B cell (primary cell): ENCODE measurements at regions not wholly inside any gene's neighbourhood (a gene's known extent, or its start where the extent isn't known, plus 50 kb on each side); places are given as distances from the start of the nearest gene placed in this dataset.
A peak's percentile ranks its signal among the peaks of the same experiment; 100 is the strongest.

Experiments
- ATAC-seq: fragments of 200-7000 bp; cut with Tn5 transposase; one replicate; pipeline ENCODE4 v1.10.0; 2021; ENCODE audit warnings: low read depth, mild to moderate bottlenecking, moderate number of reproducible peaks, moderate library complexity
- CTCF ChIA-PET: fragments of 350-600 bp; sonication (Branson Sonifier 250); formaldehyde crosslinking; loops from one replicate; lab custom pipeline; 2021; ENCODE audit warnings: antibody characterized with exemption, inconsistent platforms; lab: Charles Lee
- POLR2A ChIA-PET: fragments of 350-600 bp; sonication (Branson Sonifier 250); formaldehyde crosslinking; loops from one replicate; lab custom pipeline; 2021; ENCODE audit warnings: antibody characterized with exemption; lab: Charles Lee
- DNase-seq: peaks from one replicate; pipeline ENCODE4 v3.0.0; 2013
- H2AFZ ChIP-seq: 2 replicates; pipeline ENCODE4 v1.6.1; 2012; ENCODE audit warnings: mild to moderate bottlenecking, low read depth, low read length; ENCODE audit not compliant: insufficient read depth, poor library complexity, severe bottlenecking
- H3K27ac ChIP-seq, 2 donors: 1 replicate in 1 of 2; 2 replicates in 1 of 2; pipeline ENCODE4 v1.5.1; 2012 to 2013; ENCODE audit warnings: low read length in 2 of 2, mild to moderate bottlenecking in 2 of 2, moderate library complexity in 1 of 2
- H3K27me3 ChIP-seq, 4 experiments: fragments of 200-600 bp in 1 of 4; sonication (generic) in 1 of 4; replicated peaks in 1 of 4; 1 replicate in 2 of 4; 2 replicates in 2 of 4; pipeline versions ENCODE4 v1.6.1 to v1.7.0; 2013 to 2016; ENCODE audit warnings: low read length in 3 of 4, mild to moderate bottlenecking in 2 of 4, mixed read lengths in 1 of 4, moderate library complexity in 1 of 4; ENCODE audit not compliant: insufficient read depth in 4 of 4, control insufficient read depth in 3 of 4; ENCODE audit errors: control extremely low read depth in 1 of 4
- H3K36me3 ChIP-seq, 2 experiments: replicated peaks in 1 of 2; 1 replicate in 1 of 2; 2 replicates in 1 of 2; pipeline versions ENCODE4 v1.6.1 to v1.7.1; 2013; ENCODE audit warnings: low read length in 1 of 2; ENCODE audit not compliant: insufficient read depth in 2 of 2, control insufficient read depth in 1 of 2; ENCODE audit errors: control extremely low read depth in 1 of 2, extremely low read depth in 1 of 2
- H3K4me1 ChIP-seq, 2 donors: fragments of 200-600 bp in 1 of 2; sonication (generic) in 1 of 2; 1 replicate in 1 of 2; 2 replicates in 1 of 2; pipeline versions ENCODE4 v1.5.1 to v1.6.1; 2013 to 2017; ENCODE audit warnings: low read length in 2 of 2; ENCODE audit not compliant: control insufficient read depth in 2 of 2, insufficient read depth in 2 of 2
- H3K4me2 ChIP-seq: replicated peaks from 2 replicates; pipeline ENCODE3; 2012; ENCODE audit warnings: mild to moderate bottlenecking, low read depth, low read length; ENCODE audit not compliant: poor library complexity, severe bottlenecking
- H3K4me3 ChIP-seq, 5 experiments: fragments of 200-600 bp in 1 of 5; sonication (generic) in 1 of 5; 1 replicate in 3 of 5; 2 replicates in 2 of 5; pipeline versions ENCODE4 v1.5.1 to v1.7.0; 2011 to 2016; ENCODE audit warnings: low read length in 4 of 5, mild to moderate bottlenecking in 4 of 5, low read depth in 2 of 5, control low read depth in 1 of 5, moderate library complexity in 1 of 5; ENCODE audit not compliant: insufficient read depth in 1 of 5; ENCODE audit errors: control extremely low read depth in 1 of 5, extremely low read depth in 1 of 5
- H3K79me2 ChIP-seq: fragments of 200-600 bp; sonication (generic); one replicate; pipeline ENCODE4 v1.6.0; 2016; ENCODE audit warnings: low read length; ENCODE audit not compliant: control insufficient read depth, insufficient read depth
- H3K9ac ChIP-seq: fragments of 200-600 bp; sonication (generic); 2 replicates; pipeline ENCODE4 v1.6.1; 2017; ENCODE audit warnings: mild to moderate bottlenecking, low read length, moderate library complexity
- H3K9me3 ChIP-seq, 3 donors: one replicate each; pipeline versions ENCODE4 v1.6.1 to v1.7.1; 2013; ENCODE audit warnings: low read length in 2 of 3; ENCODE audit not compliant: control insufficient read depth in 2 of 3, insufficient read depth in 1 of 3; ENCODE audit errors: control extremely low read depth in 1 of 3
- H4K20me1 ChIP-seq: 2 replicates; pipeline ENCODE4 v1.6.0; 2012; ENCODE audit warnings: mild to moderate bottlenecking, low read length; ENCODE audit not compliant: insufficient read depth, control insufficient read depth, poor library complexity, severe bottlenecking
- H3K27ac Mint-ChIP-seq: one replicate; pipeline ENCODE4 v1.8.0; 2021; ENCODE audit warnings: mixed read lengths
- H3K27me3 Mint-ChIP-seq: one replicate; pipeline ENCODE4 v1.8.0; 2021; ENCODE audit warnings: mixed read lengths
- H3K4me1 Mint-ChIP-seq: one replicate; pipeline ENCODE4 v1.8.0; 2021; ENCODE audit warnings: mixed read lengths
- H3K4me3 Mint-ChIP-seq: one replicate; pipeline ENCODE4 v1.8.0; 2021; ENCODE audit warnings: mixed read lengths
- H3K9me3 Mint-ChIP-seq: one replicate; pipeline ENCODE4 v1.8.0; 2022; ENCODE audit warnings: mixed read lengths; ENCODE audit not compliant: insufficient read depth
- CTCF ChIP-seq: fragments of 200-600 bp; IDR thresholded peaks from one replicate; pipeline ENCODE4 v1.8.0; 2022; ENCODE audit warnings: antibody characterized with exemption, mild to moderate bottlenecking
- EZH2 ChIP-seq: IDR thresholded peaks from 2 replicates; pipeline ENCODE4 v1.6.1; 2012; ENCODE audit warnings: borderline replicate concordance, low read depth, mild to moderate bottlenecking, moderate library complexity, low read length; ENCODE audit not compliant: insufficient read depth, poor library complexity, severe bottlenecking
- WGBS: methylation state at CpG from one replicate; pipeline ENCODE4 v1.1.5; 2013; ENCODE audit warnings: missing lambda C conversion rate; ENCODE audit not compliant: insufficient coverage; 5-methylcytosine and 5-hydroxymethylcytosine counted together
- intact Hi-C: fragments of 100-400 bp; cut with micrococcal nuclease; formaldehyde crosslinking; loops from one replicate; pipeline ENCODE4 v1.10.0; 2022

GRCh38 chr12:13504074-13504473 is 307.5 kb downstream of the EMP1 start:
- no peak for TF ChIP-seq EZH2
- TF ChIP-seq CTCF, result no peak
- Histone ChIP-seq H3K27me3 (no peaks in the 10 kb centered on the region), H3K4me2 (no peak overlapping the region), H3K4me3 (no peak overlapping the region), H3K27ac (no peak overlapping the region), H3K4me1 (peaks cover 19 to 24% of the 10 kb centered on the region in 2 donors), H3K9ac (no peak overlapping the region), H3K36me3 (no peaks in the 10 kb centered on the region), H3K9me3 (no peaks in the 10 kb centered on the region), H4K20me1 (no peaks in the 10 kb centered on the region), H2AFZ (peak overlapping the region; percentile 14), H3K79me2 (no peaks in the 10 kb centered on the region)
- ChIA-PET POLR2A (no interaction called here), CTCF (interaction anchor here (0.5 kb wide), 1 partner anchor 219 kb away, joined by 4 read pairs; no protein-coding TSS in a partner anchor)
- Mint-ChIP-seq H3K4me3 (no peak overlapping the region), H3K9me3 (no peaks in the 10 kb centered on the region), H3K4me1 (peaks cover 5% of the 10 kb centered on the region), H3K27ac (no peak overlapping the region), H3K27me3 (no peaks in the 10 kb centered on the region)
- no peak for ATAC-seq
- intact Hi-C loops, result no loop called here
- no peak for DNase-seq

DNA sequence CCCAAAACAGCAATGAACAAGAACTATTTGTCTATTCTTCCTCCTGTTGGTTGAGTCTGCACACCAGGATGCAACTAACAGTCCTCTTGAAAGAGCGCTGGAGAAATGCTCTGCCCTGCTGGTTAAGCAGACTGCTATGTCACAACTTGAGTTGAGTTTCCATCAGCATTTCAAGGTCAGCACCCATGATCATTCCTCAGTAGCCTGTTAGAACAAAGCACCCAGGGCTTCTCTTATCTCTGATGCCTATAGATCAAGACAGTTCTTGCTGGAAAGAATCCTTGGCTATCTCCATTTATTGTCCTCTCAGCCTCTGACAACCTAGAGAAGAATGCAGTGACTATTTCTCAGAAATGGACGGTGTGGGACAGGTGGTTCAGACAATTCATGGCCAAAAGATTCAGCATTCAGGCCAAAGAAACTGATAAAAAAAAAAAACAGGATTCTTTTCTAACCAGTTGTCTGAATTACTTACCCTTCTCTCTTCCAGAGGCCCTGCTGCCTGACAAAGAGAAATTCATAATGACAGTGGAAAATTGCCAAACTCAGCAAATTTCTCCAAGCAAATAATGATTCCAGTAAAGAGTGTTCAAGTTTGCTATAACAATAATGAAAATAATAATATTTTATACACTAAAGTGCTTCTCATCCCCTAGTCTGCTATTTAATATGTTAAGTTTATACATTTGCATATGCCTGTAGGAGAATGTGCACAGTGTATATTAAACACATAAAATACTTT is 306.7 kb downstream of the EMP1 start:
- Histone ChIP-seq H4K20me1 (no peaks in the 10 kb centered on the region), H3K9me3 (no peaks in the 10 kb centered on the region), H3K4me3 (no peak overlapping the region), H3K9ac (no peak overlapping the region), H3K4me2 (no peak overlapping the region), H2AFZ (no peak overlapping the region), H3K27me3 (no peaks in the 10 kb centered on the region), H3K79me2 (no peaks in the 10 kb centered on the region), H3K27ac (no peak overlapping the region), H3K36me3 (no peaks in the 10 kb centered on the region), H3K4me1 (peaks cover 26 to 33% of the 10 kb centered on the region in 2 donors)
- intact Hi-C loops, result no loop called here
- TF ChIP-seq EZH2 (no peak), CTCF (no peak)
- peaks cover 13% of the 10 kb centered on the region for H3K4me1 Mint-ChIP-seq
- no peaks in the 10 kb centered on the region for H3K27me3 Mint-ChIP-seq
- whole genome bisulfite sequencing, result 95% methylated on average over 2 of the region's 2 CpGs
- ChIA-PET CTCF (no interaction called here), POLR2A (no interaction called here)
- no peak for ATAC-seq
- no peak overlapping the region for H3K27ac Mint-ChIP-seq
- no peak overlapping the region for H3K4me3 Mint-ChIP-seq
- H3K9me3 Mint-ChIP-seq, result no peaks in the 10 kb centered on the region
- DNase-seq, result no peak
